ENCODE measurements at regions not wholly inside any gene's neighbourhood (a gene's known extent, or its start where the extent isn't known, plus 50 kb on each side); places are given as distances from the start of the nearest gene placed in this dataset.

DNA sequence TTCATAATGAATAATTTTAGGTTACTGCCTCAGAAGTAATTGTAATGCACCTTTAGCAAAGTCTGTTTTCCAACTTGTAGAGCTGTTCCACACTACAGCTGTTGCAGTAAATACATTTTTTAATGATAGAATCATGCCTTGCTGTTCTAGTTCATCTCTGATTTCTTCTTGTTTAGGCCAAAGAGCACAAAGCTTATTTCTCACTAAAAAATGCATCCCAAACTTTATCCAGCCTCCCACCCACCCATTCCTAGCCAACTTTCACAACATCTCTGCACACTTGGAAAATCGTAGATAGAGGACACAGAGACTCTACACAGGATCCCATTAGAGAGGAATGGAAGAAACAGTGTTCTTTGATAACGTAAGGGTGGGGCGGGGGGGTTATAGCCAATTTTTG is 252.2 kb upstream of the DYNLRB2 start:
- no peak for DNase-seq (ENCODE audit: low read depth)
- no peak overlapping the region for H3K4me3 ChIP-seq (ENCODE audit: low read depth, low read length)
- no peak for TF ChIP-seq CTCF (conservative IDR thresholded peaks at IDR 0.05; ENCODE audit: low read depth, low read length)

- no peak for TF ChIP-seq CTCF (conservative IDR thresholded peaks at IDR 0.05; ENCODE audit: low read depth, low read length)
- no peak overlapping the region for H3K4me3 ChIP-seq (ENCODE audit: low read depth, low read length)
- no peak for DNase-seq (ENCODE audit: low read depth)
These were observed 253.1 kb upstream of the DYNLRB2 start for GRCh38 chr16:80287674-80288073.

DNA sequence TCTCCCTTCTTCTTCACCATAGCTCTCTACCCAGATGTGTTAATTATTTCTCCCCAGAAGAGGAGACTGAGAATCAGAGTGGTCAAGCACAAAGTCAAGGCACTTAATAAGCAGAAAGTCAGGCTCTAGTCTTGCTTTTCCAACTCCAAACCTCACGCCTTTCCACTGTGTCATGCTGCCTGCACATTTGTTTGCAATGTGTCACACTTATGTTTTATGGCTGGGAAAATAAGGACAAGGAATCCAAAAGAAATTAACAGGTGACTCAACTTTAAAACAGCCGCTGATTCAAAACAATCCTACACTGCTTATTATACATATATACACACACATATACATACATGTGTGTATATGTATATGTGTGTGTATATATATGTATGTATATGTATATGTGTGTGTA is 255.7 kb upstream of the DYNLRB2 start:
- no peak overlapping the region for H3K4me3 ChIP-seq (ENCODE audit: low read depth, low read length)
- DNase-seq (ENCODE audit: low read depth): no peak
- no peak for TF ChIP-seq CTCF (conservative IDR thresholded peaks at IDR 0.05; ENCODE audit: low read depth, low read length)

DNA sequence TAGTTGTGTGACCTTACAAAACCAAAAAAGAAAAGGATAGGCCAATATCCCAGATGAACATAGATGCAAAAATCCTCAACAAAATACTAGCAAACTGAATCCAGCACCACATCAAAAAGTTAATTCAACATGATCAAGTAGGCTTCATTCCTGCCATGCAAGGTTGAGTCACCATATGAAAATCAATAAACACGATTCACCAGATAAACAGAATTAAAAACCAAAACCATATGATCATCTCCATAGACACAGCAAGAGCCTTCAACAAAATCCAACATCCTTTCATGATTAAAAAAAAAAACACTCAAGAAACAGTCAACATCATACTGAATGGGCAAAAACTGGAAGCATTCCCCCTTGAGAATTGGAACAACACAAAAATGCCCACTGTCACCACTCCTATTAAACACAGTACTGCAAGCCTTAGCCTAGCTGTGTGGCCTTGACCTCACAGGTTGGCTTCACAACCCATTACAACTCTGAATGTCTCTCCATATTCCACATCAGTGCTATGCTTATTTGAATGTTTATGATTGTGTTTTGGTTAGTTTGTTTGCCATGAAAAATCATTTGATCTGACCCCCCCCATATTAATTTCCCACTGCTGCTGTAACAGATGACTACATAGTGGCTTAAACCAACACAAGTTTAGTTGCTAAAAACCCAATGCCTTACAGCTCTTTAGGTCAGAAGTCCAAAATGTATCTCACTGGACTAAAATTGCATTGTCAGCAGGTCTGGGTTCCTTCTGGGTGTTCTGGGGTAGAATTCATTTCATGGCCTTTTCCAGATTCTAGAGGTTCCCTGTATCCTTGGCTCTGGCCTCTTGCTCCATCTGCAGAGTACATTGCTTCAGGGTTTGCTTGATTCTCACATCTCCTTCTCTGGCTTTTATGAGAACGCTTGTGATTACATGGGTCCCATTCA is 257.1 kb upstream of the DYNLRB2 start:
- no peak for TF ChIP-seq CTCF (conservative IDR thresholded peaks at IDR 0.05; ENCODE audit: low read depth, low read length)
- no peak for DNase-seq (ENCODE audit: low read depth)
- H3K4me3 ChIP-seq (ENCODE audit: low read depth, low read length): no peak overlapping the region

DNA sequence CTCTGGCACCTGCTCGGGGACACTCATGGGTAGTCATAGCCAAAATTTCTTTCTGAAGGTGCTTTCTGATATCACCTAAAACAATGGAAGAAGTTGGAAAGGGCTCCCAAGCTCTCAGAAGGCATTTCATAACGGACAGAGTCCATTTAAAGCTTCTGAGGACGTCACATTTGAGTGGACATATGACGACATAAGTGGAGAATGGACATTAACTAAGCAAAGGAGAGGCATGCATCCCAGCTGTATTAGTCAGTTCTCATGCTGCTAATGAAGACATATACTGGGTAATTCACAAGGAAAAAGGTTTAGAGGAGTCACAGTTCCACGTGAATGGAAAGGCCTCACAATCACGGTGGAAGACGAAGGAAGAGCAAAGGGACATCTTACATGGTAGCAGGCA is 260.2 kb upstream of the DYNLRB2 start:
- DNase-seq (ENCODE audit: low read depth): no peak
- TF ChIP-seq CTCF (conservative IDR thresholded peaks at IDR 0.05; ENCODE audit: low read depth, low read length): no peak
- H3K4me3 ChIP-seq (ENCODE audit: low read depth, low read length): no peak overlapping the region

DNA sequence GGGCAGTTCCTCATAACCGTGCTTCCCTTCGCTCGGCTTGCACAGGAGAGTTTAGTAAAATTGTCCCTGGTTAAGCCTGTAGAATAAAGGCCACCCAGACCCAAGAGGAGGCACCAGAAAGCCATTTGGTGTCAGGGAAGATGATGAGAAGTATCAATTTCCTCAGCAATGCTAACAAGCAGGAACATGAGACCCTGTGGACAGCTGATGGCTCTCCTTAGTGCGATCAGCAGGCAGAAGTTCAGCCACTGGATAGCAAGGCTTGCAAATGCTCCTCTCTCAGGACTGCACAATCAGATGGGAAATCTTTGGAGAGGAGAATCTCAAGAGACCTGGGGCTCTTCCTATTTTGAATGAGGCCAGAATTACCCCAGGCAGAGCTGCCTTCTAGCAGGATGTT is 261.1 kb upstream of the DYNLRB2 start:
- no peak for TF ChIP-seq CTCF (conservative IDR thresholded peaks at IDR 0.05; ENCODE audit: low read depth, low read length)

GRCh38 chr16:80277182-80277581 is 263.6 kb upstream of the DYNLRB2 start:
- DNase-seq (ENCODE audit: low read depth): no peak
- TF ChIP-seq CTCF (conservative IDR thresholded peaks at IDR 0.05; ENCODE audit: low read depth, low read length): no peak
- H3K4me3 ChIP-seq (ENCODE audit: low read depth, low read length): no peak overlapping the region

More for the DNA sequence above, 261.1 kb upstream of the DYNLRB2 start:
- H3K4me3 ChIP-seq (ENCODE audit: low read depth, low read length): no peak overlapping the region
- no peak for DNase-seq (ENCODE audit: low read depth)
